Retina (tissue), 1 donor: ENCODE measurements at regions not wholly inside any gene's neighbourhood (a gene's known extent, or its start where the extent isn't known, plus 50 kb on each side); places are given as distances from the start of the nearest gene placed in this dataset.
"Not testable (repeated sequence)": the region's sequence is repeated elsewhere in the genome, so short reads cannot be mapped to it uniquely, and the experiment has no call there.

Experiments
- DNase-seq: peaks from one replicate; pipeline ENCODE4 v3.0.0-alpha.2; 2016

DNA sequence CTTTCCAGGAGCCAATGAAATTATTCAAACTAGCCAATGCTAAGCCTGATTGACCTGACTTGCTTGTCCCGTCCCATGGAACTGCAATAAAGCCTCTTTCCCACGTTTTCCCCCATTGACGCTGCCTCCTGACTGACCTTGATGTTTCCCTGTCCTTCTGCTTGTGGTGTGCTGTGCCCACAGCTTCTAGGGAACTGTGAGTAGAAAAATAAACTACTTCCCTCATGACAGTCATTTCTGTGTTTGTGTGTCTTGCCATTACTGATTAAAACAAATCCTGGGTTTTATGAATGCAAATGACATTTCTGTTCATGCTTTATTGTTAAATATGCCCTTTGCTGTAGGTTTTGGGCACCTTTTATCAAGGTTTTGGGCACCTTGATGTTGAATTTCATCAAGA is 91.3 kb upstream of the ABI1 start:
- no peak for DNase-seq

DNA sequence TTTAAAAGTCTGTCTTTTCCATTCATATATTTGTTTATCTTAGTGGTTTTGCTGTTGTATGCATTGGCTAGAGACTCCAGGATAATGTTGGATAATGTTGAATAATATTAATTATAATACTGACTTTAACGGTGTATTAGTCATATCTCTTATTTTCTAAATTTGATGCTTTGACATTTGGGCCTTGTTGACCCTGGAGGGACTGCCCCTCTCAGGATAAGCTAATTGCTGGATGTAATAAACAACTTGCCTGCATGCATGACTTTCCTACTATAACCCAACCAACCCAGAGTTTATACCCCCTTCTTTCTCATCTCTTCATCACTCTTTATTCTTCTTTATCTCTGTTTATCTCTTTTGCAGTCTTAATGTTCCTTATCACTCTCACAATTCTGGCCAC is 90.9 kb upstream of the ABI1 start:
- no peak for DNase-seq

DNA sequence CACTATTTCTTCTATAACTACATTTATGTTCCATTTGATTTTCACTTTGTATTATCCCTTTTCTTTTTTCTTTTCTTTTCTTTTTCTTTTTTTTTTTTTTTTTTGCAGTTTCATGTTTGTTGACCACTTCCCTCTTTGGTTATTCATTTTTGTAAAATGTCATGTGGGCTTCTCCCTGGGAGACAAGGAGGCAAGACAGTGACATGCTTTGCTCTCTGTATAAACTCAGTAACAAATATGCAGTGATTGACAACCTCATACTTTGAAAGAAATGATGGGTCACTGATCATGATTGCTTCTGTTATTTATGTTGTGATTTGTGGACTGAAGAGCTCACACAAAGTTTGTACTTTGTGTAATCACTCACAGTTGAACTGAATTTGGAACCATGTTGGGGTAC is 90.2 kb upstream of the ABI1 start:
- DNase-seq = no peak

DNA sequence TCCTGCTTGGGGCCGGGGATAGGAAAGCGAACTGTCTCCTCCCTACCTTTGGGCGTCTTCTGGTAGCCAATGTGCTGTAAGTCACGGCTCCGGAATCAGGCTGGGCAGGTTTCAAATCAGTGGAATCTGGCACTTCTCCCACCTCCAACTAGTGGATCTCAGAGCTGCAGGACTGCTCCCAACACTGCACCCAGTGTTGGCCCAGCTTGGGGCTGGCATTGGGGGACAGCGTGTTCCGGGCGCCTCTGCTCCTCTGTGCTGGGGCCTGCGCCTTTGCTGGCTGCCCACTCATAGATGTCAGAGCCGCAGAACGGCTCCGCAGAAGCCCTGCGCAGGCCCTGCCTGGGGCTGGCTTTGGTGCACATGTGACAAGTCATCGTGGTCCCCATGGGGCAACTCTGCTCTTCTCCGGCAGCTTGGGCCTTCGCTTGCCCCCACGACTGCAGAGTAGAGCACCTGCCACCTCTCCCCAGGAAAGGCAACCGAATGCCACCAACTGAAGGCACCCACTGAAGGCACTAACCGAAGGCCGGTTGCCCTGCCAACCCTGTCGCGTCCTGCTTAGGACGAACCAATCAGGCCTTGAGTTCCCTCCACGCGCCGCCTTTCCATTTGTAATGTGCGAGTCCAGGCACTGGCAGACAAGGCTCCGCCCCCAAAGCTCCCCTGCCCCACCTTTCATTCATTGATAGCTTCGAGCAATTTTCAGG is 85.5 kb upstream of the ABI1 start:
- peak; percentile 72 for DNase-seq

DNA sequence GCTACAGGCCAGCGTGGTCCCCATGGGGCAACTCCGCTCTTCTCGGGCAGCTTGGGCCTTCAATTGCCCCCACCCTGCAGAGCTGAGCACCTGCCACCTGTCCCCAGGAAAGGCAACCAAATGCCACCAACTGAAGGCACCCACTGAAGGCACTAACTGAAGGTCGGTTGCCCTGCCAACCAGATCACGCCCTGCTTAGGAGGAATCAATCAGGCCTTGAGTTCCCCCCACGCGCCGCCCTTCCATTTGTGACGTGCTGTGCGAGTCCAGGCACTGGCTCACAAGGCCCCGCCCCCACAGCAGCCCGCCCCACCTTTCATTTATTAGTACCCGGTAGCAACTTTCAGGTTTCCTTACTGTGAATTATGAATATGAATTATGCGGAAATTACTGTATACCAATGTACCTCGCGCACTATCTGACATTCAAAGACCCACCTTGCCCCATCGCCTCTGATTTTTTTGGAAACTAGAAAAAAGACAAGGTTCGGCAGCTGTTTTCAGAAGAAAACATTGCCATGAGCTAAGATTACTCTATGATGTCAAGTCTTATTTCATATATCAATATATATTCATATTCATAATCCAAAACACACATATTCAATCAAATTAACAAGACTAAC is 83.6 kb upstream of the ABI1 start:
- no peak for DNase-seq

DNA sequence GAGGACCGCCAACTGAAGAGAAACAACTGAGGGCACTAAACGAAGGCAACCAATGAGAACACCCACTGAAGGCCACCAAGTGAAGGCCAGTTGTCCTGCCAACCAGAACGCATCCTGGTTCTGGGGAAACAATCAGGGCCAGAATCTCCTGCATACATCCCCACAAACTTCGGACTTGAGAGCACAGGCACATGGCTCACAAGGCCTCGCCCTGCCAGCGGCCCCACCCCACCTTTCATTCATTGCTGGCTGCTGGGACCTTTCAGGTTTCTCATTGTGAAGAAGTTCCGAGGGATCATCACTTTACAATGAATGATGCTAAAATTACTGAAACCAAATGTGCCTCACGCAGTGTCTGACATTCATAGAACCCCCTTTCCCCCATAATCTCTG is 79.2 kb upstream of the ABI1 start:
- DNase-seq = no peak

DNA sequence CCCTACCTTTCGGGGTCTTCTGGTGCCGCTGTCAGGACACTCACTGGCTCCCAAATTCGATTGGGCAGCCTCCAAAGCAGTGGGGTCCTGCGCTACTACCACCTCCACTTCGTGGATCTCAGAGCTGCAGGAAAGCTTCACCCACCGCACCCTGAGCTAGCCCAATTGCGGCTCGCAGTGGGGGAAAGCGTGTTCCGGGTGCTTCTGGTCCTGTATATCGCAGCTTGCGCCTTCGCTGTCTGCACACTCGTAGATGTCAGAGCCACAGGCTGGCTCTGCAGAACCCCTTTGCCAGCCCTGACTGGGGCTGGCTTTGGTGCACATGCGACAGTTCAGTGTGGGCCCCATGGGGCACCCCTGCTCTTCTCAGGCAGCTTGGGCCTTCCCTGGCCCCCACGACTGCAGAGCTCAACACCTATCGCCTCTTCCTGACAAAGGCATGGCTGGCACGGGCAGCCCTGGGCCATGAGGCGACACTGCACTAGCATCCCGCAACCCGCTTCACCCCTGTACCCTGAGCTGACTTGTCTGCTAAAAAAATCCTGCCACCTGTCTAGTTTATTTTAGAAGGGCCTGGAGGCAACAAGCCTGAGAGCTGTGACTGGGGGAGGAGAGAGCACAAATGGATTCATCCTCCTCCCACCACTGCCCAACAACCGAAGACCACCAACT is 78.7 kb upstream of the ABI1 start:
- no peak for DNase-seq

DNA sequence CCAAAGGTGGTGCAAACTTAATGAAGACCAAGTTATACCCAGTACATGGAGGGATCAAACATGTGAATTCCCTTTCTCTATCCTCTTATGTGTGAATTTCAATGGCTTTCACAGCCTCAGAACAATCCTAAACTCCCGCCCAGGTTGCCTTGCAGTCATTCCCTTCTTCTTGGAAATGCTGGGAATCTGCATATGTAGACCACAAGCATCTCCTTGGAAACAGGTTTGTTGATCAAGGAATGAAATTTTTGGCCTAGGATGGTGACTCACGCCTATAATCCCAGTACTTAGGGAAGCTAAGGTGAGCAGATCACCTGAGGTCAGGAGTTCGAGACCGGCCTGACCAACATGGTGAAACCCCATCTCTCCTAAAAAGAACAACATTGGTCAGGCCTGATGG is 77.8 kb upstream of the ABI1 start:
- DNase-seq = no peak

DNA sequence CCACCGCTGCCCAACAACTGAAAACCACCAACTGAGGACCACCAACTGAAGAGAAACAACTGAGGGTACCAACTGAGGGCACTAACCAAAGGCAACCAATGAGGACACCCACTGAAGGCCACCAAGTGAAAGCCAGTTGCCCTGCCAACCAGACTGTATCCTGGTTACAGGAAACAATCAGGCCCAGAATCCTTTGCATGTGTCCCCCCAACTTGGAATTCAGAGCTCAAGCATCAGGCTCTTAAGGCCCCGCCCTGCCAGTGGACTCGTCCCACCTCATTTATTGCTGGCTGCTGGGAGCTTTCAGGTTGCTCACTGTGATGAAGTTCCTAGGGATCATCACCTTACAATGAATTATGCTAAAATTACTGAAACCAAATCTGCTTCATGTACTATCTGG is 76.6 kb upstream of the ABI1 start:
- DNase-seq = no peak

DNA sequence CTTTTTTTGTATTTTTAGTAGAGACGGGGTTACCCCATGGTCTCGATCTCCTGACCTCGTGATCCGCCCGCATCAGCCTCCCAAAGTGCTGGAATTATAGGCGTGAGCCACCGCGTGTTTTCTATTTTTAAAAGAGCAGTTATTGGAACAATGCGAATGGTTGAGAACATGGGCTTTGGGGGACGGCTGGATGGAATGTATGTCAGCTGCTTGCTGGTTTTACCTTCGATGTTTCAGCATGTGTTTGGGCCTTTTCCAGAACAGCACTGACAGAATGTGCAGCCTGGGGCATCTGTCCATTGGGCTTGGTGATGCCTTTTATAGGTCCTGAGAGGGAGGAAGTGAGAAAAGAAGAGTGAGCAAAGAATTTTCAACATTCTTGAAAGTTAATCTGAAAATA is 73.4 kb upstream of the ABI1 start:
- not testable (repeated sequence) for DNase-seq

DNA sequence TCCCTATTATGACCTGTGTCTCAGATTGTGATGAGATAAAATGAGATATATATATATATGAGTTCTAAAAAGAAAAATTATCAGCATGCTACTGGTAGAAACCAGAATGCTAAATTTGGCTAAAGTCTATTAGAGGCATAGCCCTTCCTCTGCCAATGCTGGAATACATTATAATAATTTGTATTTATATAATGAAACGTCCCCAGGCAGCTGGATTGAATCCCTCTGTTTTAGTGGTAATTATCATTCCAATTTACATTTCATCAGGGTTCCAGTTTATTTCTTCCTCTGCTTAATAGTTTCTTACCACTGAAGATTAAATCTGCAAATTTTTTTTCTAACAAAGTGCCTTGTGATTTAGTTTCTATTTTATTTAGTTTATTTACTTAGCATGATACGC is 71.8 kb upstream of the ABI1 start:
- no peak for DNase-seq

DNA sequence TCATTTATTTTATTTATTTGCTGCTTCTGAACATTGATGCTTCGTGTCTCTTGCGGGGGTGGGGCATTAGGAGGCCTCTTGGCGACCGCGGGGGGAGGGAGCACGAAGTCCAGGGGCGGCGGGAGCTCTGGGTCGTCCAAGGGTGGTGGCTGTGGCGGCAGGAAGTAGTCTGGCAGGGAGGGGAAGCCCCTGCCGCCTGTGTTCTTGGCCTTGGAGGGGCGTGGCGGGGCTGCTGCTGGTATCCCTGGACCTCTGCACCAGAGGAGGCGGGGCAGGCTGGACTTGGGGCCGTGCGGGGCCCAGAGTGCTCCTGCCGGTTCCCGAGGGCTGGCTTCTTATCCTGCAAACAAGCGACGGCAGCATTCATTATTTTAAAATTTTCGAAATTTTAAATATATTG is 70.5 kb upstream of the ABI1 start:
- peak; percentile 33 for DNase-seq

DNA sequence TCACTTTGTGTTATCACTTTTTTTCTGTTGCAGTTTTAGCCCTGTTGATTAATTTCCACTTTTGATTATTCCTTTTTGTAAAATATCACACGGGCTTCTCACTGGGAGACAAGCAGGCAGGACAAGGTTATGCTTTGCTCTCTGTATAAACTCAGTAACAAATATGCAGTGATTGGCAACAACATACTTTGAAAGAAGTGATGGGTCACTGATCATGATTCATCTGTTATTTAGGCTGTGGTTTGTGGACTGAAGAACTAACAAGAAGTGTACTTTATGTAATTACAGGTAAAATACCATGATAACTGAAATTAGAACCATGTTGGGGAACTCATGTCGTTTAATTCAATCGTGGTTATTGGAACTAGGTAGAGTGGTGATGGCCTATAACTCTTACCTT is 62.1 kb upstream of the ABI1 start:
- not testable (repeated sequence) for DNase-seq

DNA sequence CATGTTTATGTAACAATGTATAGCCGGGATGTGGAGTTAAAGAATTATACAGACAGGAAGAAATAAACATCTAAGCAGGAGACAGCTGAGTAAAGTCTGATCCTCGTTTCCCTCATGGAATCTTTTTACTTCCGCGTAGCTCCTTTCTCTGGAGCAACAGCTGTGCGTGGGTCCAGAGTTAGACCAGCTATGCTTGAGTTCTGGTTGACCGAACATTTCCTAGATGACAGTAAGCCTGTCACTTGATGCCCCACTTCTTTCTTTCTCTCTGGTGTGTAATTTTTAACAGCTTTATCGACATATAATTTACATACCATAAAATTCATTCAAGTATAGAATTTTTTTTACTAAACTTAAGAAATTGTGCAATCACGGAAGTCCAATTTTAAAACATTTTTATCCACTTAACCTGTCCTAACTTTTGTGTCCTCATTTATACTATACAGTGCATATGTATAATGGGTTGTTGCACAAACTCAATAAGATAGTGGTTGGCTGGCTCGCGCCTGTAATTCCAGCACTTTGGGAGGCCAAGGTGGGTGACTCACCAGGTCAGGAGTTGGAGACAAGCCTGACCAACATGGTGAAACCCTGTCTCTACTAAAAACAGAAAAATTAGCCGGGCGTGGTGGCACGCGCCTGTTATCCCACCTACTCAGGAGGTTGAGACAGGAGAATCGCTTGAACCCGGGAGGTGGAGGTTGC is 58.5 kb upstream of the ABI1 start:
- DNase-seq = not testable (repeated sequence)

DNA sequence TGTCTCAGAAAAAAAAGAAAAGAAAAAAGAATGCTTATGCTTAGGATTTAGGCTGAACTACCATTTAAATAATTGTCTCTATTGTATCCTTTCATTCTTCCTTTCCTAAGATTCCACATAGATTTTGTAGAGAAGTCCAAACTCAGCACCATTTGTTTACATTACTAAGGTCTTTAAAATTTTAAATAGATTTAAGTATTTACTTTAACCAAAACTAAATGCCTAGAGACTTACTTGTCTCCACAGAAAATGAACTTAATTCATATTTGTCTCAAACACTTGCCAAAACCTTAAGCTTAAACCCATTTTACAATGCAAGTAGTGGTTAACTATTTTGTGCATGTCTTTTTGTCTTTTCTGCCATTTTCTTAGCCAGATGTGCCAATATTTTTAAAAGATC is 54.1 kb upstream of the ABI1 start:
- DNase-seq = no peak

DNA sequence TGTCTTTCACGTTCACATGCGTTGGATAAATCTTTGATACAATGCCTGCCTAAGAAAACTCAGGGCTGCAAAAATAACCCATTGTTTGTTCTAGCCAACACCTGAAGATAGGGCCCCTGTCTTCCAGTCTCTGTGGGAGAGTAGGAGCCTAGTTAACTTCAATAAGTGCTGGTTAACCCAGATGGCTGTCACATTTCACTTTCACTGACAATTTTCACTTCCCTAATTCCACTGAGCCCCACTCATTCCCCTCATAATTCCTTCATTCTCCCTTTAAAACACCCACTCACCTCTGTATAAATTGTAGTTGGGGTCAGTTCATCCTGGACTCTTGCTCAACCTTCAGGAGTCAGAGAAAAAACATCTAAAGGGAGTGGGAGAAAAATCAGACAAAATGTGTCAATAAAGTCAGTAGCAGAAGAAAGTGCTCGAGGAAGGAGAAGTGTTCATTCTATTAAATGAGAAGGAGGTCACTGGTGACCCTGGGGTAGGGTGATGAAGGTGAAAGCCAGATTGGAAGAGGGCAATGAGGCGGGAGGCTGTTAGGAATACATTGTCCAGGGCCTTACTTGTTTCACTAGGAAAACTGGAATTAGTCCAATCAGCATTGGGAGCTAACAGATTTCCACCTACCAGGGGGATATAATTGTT is 51.2 kb upstream of the ABI1 start:
- no peak for DNase-seq
